GM19438 (cell line): ENCODE measurements at regions not wholly inside any gene's neighbourhood (a gene's known extent, or its start where the extent isn't known, plus 50 kb on each side); places are given as distances from the start of the nearest gene placed in this dataset.

Experiments
- ATAC-seq: cut with Tn5 transposase; IDR thresholded peaks from one replicate; pipeline ENCODE4 v1.9.1; 2021; ENCODE audit warnings: low read depth; ENCODE audit not compliant: unreplicated experiment

- no peak for ATAC-seq
These were observed 458.7 kb downstream of the BMP2 start for GRCh38 chr20:7226156-7226555.

DNA sequence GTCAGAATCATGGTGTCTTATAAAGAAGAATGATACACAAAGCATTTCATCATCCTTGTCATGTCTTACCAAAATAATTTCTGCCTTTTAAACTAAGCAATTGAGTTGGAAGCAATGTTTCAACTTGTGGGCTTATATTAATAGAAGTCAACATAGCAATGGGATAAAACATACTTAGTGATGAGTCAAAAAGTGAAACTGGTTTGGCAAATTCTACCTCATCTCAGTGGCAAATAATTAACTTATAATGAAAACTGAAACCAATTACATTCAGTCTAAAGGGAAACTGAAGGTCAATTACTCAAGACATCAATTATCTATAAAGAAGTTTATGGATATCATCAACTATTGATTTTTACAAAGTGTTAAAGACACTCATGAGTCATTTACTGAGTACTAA is 463.8 kb downstream of the BMP2 start:
- no peak for ATAC-seq

DNA sequence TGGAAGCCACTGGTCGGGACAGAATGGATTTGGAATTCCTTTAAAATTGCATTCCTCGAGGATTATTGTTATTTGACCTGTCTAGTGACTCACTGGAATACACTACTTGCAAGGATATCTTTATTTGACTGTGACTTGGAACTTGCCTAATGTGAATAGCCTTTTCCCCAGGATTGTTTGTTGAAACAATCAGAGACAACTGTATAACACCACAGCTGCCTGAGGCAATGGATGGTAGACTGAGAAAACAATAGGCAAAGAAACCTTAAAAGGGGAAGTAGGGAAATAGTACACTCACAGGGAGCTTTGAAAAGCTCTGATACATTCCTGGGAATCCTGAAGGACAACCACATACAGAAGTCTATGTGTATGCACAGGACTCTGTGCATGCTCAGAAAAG is 465.3 kb downstream of the BMP2 start:
- ATAC-seq: no peak

- no peak for ATAC-seq
These were observed 469.8 kb downstream of the BMP2 start for GRCh38 chr20:7237251-7237650.

DNA sequence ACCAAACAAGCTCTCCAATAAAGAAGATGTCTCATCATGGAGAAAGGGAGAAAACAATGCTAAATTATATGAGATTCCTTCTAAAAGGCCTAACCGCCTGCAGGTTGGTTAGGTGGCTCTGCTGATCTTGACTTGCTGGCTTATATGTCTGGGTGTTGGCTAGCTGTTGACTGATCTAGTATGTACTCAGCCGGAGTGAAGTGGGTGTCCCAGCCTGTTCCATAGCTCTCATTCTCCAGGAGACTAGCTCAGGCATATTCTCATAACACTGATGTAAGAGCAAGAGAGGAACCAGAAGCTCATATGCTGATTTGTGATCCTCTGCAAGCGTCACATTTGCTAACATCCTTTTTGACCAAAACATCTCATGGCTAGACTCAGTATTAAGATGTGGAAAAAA is 473.0 kb downstream of the BMP2 start:
- ATAC-seq: no peak

DNA sequence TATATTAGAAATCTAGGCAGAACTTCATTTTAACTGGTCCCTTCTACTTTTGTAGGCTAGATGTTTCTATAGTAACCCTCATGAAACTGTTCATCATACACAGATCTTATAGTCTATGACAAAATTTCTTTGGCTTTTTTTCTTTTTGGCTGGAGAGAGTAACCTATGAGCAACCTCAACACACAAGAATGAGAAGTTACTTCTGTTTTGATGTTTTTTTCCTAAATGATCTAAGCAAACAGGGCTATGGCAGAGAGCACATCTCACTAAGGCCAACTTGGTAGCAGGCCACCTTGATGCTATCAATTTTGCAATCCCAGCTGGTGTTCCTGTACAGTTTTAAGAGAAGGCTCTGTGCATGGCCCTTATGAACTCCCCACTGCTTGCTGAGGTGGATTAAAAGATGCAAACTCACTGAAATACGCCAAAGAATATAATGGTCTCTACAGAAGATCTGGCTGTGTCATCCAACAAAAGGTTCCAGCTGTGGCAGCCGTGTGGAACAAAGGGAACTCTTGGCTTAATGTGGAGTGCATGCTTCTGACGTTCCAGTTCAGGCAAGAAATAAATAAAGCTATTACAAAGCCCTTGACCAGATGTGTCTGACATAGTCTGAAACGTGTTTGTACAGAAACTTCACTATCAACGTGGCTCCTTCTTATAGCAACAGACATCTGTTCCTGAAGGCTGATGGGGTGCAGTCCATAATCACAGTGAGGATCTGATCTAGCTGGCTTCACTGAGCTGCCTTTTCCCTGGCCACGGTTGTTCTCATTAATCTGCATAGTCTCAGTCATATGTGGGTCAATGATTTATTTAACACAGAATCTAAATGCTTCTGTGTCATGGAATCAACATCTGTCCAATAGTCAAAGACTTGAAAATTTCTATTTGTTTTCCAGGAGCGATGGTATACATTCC is 481.1 kb downstream of the BMP2 start:
- ATAC-seq: no peak

- no peak for ATAC-seq
These were observed 482.9 kb downstream of the BMP2 start for GRCh38 chr20:7250337-7250736.

DNA sequence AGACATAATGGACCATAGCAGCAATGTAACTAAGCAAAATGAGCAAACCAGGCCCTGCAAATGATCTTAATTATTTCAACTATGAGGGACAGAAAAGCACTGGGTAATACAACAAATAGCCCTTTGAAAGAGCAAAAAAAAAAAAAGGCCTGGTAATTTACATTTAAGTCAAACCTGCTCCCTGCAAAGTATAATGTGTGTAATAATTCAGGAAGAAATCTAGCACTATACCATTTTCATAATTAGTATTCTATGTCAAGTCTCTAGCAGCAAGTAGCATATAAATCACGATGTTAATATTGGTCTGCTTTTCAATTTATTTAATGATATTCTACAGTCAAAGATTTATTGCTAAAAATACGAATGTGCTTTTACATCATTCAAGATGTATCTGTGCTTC is 489.6 kb downstream of the BMP2 start:
- ATAC-seq: no peak

DNA sequence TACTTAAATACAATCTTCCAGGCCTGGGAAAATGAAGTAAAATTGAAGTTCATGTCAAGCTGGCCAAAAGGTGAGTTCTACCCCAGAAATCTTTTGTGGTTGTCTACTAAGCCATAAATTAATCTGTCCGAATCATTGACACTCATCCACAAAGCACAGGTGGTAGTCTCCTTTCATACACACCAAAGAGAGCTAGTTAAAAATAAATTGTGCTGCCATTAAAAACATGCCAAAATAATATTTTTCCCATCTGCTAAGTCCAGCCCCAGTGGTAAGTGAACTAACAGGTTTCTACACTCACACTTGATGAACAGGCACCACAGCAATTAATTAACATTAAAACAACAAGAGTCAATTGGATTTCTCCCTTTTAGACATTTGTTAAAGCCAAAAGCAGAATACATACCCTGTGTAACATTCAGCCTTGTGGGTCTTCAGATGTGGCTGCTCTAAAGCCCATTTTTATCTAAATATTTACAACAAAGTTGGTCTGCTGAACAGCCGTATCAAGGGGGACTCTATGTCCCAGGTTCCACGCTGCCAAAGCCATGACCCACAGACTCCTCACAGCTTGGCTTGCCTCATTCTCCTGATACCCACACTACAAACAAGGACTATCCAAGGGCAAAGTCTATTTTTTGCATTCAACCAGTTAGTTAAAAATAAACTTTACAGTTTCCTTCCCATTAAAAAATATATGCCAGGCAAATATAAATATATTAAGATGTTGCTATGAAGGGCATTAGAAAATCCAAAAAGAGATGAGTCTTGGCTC is 490.4 kb downstream of the BMP2 start:
- ATAC-seq: no peak

- no peak for ATAC-seq
These were observed 495.3 kb downstream of the BMP2 start for GRCh38 chr20:7262803-7263202.

DNA sequence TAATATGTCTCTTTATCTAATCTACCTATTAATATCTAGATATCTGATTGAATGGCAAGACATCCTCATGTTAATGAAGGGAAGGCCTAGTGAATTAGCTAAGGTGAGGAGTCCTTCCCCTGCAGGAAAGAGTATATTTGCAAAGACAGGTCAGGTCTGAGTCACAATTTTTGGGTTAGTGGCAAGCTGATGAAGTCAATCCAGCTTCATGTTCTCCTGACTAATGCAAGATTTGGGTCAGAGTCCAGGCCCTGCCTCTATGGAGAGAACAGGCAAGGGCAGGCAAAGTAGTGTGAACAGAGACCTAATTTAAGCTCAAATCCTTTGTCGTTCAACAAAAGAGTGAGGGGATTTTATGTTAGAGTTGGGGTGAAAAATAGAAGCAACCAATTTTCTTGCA is 496.7 kb downstream of the BMP2 start:
- ATAC-seq: no peak

GRCh38 chr20:7269452-7269851 is 502.0 kb downstream of the BMP2 start:
- ATAC-seq: no peak

- ATAC-seq: no peak
These were observed 505.0 kb downstream of the BMP2 start for GRCh38 chr20:7272512-7272911.

- no peak for ATAC-seq
These were observed 507.4 kb downstream of the BMP2 start for GRCh38 chr20:7274870-7275269.

GRCh38 chr20:7275645-7276237 is 508.3 kb downstream of the BMP2 start:
- no peak for ATAC-seq

DNA sequence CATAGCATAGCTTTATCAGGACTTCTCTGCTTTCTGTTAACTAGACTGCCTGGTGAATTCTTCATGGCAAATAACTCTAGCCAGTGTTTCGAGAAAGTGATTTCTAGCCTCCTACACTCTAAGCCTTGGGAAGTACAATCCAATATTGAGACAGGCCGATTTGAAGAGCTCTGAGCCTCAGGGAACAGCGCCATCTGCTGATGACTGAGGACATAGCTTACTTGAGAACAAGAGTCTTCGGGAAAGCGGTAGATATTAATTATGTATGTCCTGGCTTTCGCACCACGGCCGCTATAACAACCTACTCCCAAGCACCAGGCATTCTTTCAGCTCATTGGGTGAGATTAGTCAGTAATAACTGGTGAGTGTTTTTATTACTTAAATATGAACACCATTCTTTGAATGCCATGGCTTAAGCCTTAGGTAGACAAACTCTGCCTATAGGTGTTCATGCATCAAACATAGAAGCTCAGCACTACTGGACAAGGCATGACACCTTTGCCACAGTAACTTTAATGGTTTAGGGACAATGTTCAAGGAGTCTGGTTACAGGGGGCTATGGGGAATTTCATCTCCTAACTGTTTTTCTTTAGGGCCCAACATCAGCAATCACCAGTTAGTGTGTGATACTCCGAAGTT is 518.6 kb downstream of the BMP2 start:
- no peak for ATAC-seq

DNA sequence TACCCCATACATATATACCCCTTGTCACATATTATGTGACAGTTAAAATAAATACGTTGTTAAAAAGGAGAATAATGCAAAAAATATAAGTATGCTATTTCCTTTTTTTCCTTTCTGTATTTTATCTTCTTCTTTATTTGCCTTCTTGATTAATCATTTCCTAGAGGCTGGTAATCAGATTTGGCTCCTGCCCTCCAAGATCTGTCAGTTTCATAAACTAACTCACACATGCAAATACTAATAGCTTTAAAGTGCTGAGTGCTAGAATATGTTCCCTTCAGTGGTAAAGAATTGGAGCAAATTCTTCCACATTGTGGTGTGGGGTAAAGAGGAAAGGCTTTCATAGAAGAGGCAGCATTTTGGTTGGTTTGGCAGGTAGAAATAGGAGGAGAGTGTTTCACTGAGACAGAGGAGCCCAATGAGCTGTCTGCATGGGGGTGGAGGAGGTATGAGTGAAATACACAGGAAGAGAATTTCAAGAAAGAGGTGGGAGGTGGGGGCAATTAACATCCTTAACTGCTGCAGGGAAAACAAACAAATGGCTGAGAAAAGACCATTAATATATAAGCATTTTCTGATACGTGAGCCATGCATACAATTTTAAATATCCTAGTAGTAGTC is 523.9 kb downstream of the BMP2 start:
- ATAC-seq: no peak

DNA sequence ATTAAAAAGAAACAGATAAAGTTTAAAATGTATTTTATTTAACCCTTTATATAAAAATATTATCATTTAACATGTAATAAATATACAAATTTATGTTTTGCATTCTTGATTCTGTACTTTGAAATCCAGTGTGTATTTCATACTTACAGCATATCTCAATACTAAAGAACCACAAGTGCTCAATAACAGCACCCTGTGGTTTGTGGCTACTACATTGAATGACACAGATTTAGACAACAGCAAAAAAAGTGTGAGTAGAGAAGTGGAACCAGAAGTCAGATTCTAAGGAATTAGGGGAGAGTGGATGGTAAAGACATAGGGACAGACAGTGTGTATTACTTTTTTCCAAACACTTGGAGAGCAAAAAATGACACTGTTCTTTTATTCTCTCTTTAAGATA is 524.5 kb downstream of the BMP2 start:
- ATAC-seq: no peak

- ATAC-seq: no peak
These were observed 527.4 kb downstream of the BMP2 start for GRCh38 chr20:7294816-7295360.

DNA sequence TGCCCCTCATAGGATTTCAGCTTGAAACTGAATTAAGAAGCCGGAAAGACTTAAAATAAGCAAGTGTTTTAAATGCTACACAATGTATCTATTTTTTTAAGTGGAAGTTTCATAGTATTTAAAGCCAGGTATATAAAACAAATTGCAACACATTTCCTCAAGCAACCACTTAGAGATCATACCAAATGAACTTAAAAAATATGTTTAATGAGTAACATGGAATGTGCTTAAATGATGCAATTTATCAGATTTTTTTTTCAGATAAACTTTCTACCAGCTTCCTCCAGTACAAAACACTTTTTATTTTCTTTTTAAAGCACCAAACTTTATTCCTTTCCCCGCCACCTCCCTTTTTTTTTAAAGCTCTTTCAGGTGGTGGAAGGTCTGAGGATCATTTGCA is 534.3 kb downstream of the BMP2 start:
- ATAC-seq: no peak
